K562 (cell line): ENCODE measurements at regions not wholly inside any gene's neighbourhood (a gene's known extent, or its start where the extent isn't known, plus 50 kb on each side); places are given as distances from the start of the nearest gene placed in this dataset.

ENCODE experiments used
- ATAC-seq: fragments of 200-7000 bp; cut with Tn5 transposase; 3 replicates; pipeline ENCODE4 v1.9.1; 2020; ENCODE audit warnings: moderate library complexity
- BruUV-seq: library from RNA; stranded (reverse); fragments of 400-500 nt; replicated peaks from 2 replicates; lab custom pipeline; 2021; lab: Mats Ljungman, UMichigan
- CTCF ChIA-PET: fragments of 300-600 bp; formaldehyde crosslinking; extraction: SDS; loops from one replicate; lab custom pipeline; 2021; ENCODE audit warnings: low intra/inter-chr PET ratio; lab: Yijun Ruan, JAX
- POLR2A ChIA-PET: fragments of 300-600, 350-650 bp; sonication (Branson Sonifier 250); formaldehyde crosslinking; extraction: SDS; loops from one replicate; lab custom pipeline; 2021; ENCODE audit warnings: antibody characterized with exemption, inconsistent platforms; lab: Yijun Ruan, JAX
- DNase-seq, 4 experiments: peaks; one replicate each; pipeline versions ENCODE4 v3.0.0 to v3.0.0-alpha.2; 2011 to 2018; ENCODE audit warnings: low spot score in 3 of 4, mixed read lengths in 3 of 4; ENCODE audit errors: extremely low read depth in 1 of 4
- FAIRE-seq: peaks from 2 replicates; lab custom pipeline; 2011; peaks lifted over from hg19 to GRCh38; lab: Jason Lieb, UNC
- H2AFZ ChIP-seq: 2 replicates; pipeline ENCODE4 v1.6.0; 2011; ENCODE audit warnings: low read depth, low read length, control low read depth, inconsistent platforms
- H3K27ac ChIP-seq: fragments of 200-600 bp; 3 replicates; pipeline ENCODE4 v1.8.0; 2011; ENCODE audit warnings: low read depth, mild to moderate bottlenecking, control low read depth, inconsistent platforms, low read length, moderate library complexity, mixed read lengths; ENCODE audit errors: extremely low read depth
- H3K27me3 ChIP-seq, 2 experiments: fragments of 300-600 bp in 1 of 2; 2 replicates in 1 of 2; 3 replicates in 1 of 2; pipeline versions ENCODE4 v1.6.0 to v1.8.0; 2011; ENCODE audit warnings: inconsistent platforms in 2 of 2, low read length in 2 of 2, mild to moderate bottlenecking in 1 of 2, mixed read lengths in 1 of 2, moderate library complexity in 1 of 2; ENCODE audit not compliant: control insufficient read depth in 2 of 2, insufficient read depth in 2 of 2
- H3K36me3 ChIP-seq: fragments of 300-600 bp; 3 replicates; pipeline ENCODE4 v1.8.0; 2011; ENCODE audit warnings: mild to moderate bottlenecking, low read length, inconsistent platforms; ENCODE audit not compliant: control insufficient read depth, insufficient read depth
- H3K4me1 ChIP-seq, 2 experiments: fragments of 200-600 bp in 1 of 2; replicated peaks in 1 of 2; 2 replicates in 1 of 2; 3 replicates in 1 of 2; pipeline versions ENCODE4 v1.5.1 to v1.8.0; 2011; ENCODE audit warnings: inconsistent platforms in 2 of 2, low read length in 2 of 2, mild to moderate bottlenecking in 1 of 2, mixed read lengths in 1 of 2, moderate library complexity in 1 of 2; ENCODE audit not compliant: control insufficient read depth in 2 of 2, insufficient read depth in 2 of 2
- H3K4me2 ChIP-seq: 2 replicates; pipeline ENCODE4 v1.6.1; 2011; ENCODE audit warnings: low read length, control low read depth, inconsistent platforms, mixed read lengths; ENCODE audit not compliant: insufficient read depth
- H3K4me3 ChIP-seq: fragments of 200-600 bp; sonication (generic), shearing (Covaris generic); 2 replicates; pipeline ENCODE4 v1.5.1; 2016; ENCODE audit warnings: control low read depth, inconsistent platforms
- H3K79me2 ChIP-seq: fragments of 200-600 bp; 3 replicates; pipeline ENCODE4 v1.8.0; 2011; ENCODE audit warnings: low read length, inconsistent platforms; ENCODE audit not compliant: control insufficient read depth, insufficient read depth
- H3K9ac ChIP-seq, 2 experiments: 2 replicates each; pipeline versions ENCODE4 v1.6.0 to v1.6.1; 2011; ENCODE audit warnings: low read depth in 2 of 2, low read length in 2 of 2, control low read depth in 1 of 2, inconsistent platforms in 1 of 2, mild to moderate bottlenecking in 1 of 2, mixed read lengths in 1 of 2; ENCODE audit not compliant: insufficient read depth in 1 of 2
- H3K9me1 ChIP-seq: one replicate; pipeline ENCODE4 v1.6.0; 2011; ENCODE audit warnings: inconsistent platforms, mild to moderate bottlenecking, low read length, moderate library complexity; ENCODE audit not compliant: control insufficient read depth, insufficient read depth
- H3K9me3 ChIP-seq: replicated peaks from 2 replicates; pipeline ENCODE4 v1.5.1; 2011; ENCODE audit warnings: low read depth, low read length, inconsistent platforms; ENCODE audit not compliant: control insufficient read depth, insufficient read depth
- H4K20me1 ChIP-seq: replicated peaks from 2 replicates; pipeline ENCODE4 v1.6.1; 2011; ENCODE audit warnings: low read length, inconsistent platforms, mixed read lengths; ENCODE audit not compliant: control insufficient read depth, insufficient read depth
- CTCF ChIP-seq, 3 experiments: IDR thresholded peaks in 2 of 3; conservative IDR thresholded peaks in 1 of 3; 2 replicates each; pipeline ENCODE4 v1.5.1; 2011 to 2012; ENCODE audit warnings: low read length in 3 of 3, mild to moderate bottlenecking in 3 of 3, control low read depth in 2 of 3, improper control_type of control experiment in 1 of 3, inconsistent platforms in 1 of 3, low read depth in 1 of 3, mixed read lengths in 1 of 3, moderate library complexity in 1 of 3; ENCODE audit not compliant: insufficient read depth in 2 of 3
- MLX ChIP-seq, 2 experiments: fragments of 450-650 bp in 1 of 2; sonication (generic) in 1 of 2; formaldehyde crosslinking; conservative IDR thresholded peaks; 2 replicates each; pipeline versions ENCODE4 v1.4.0 to v1.8.1; 2020 to 2022; ENCODE audit warnings: mild to moderate bottlenecking in 1 of 2, missing genetic modification reagents in 1 of 2
- RB1 ChIP-seq: fragments of 450-650 bp; IDR thresholded peaks from 2 replicates; pipeline ENCODE4 v1.6.1; 2017; ENCODE audit warnings: low read depth, mild to moderate bottlenecking
- ZNF274 ChIP-seq: IDR thresholded peaks from 2 replicates; pipeline ENCODE4 v1.6.1; 2011; ENCODE audit warnings: low read depth, mild to moderate bottlenecking, low read length, moderate library complexity, borderline replicate concordance
- ZNF316 ChIP-seq: fragments of 450-650 bp; IDR thresholded peaks from 2 replicates; pipeline ENCODE4 v1.6.1; 2016
- WGBS: fragments of 100-300 bp; shearing (Covaris generic); methylation state at CpG from one replicate; pipeline ENCODE4 v1.1.6; 2016; ENCODE audit warnings: low coverage, mixed read lengths; ENCODE audit not compliant: insufficient coverage; ENCODE audit errors: missing lambda C conversion rate; 5-methylcytosine and 5-hydroxymethylcytosine counted together
- in situ Hi-C: fragments of 300-500 bp; cut with MboI; formaldehyde crosslinking; loops from 4 replicates; pipeline ENCODE4 v1.15.0; 2018; ENCODE audit warnings: inconsistent platforms, mixed read lengths
- intact Hi-C: fragments of 100-400 bp; cut with micrococcal nuclease; formaldehyde crosslinking; loops from 2 replicates; pipeline ENCODE4 v1.14.2; 2022

- TF ChIP-seq CTCF (IDR thresholded peaks at IDR 0.05 in 2 of 3, conservative IDR thresholded peaks at IDR 0.05 in 1 of 3; ENCODE audit: insufficient read depth in 2 of 3, low read depth in 1 of 3, low read length in 3 of 3) (no peak), ZNF316 (no peak), RB1 (no peak), MLX (CRISPR knock-in tag; conservative IDR thresholded peaks at IDR 0.05) (no peak)
- TF ChIP-seq, all 486 proteins: peak for 0
These were observed 502.9 kb downstream of the PDCD6IP start (continued) for GRCh38 chr3:34301313-34301712.

GRCh38 chr3:34305266-34305665, 506.8 kb downstream of the PDCD6IP start:
- ATAC-seq, result no peak
- H3K4me2 ChIP-seq, result no peak overlapping the region
- intact Hi-C loops (no loop called here), in situ Hi-C loops (no loop called here)
- H3K9ac ChIP-seq, result no peak overlapping the region
- no peak for DNase-seq
- CTCF ChIA-PET, result no interaction called here
- no peak overlapping the region for H2AFZ ChIP-seq
- H3K27ac ChIP-seq, result no peak overlapping the region
- POLR2A ChIA-PET, result no interaction called here
- no peaks in the 10 kb centered on the region for H3K36me3 ChIP-seq
- no peaks in the 10 kb centered on the region for H4K20me1 ChIP-seq
- no peak for FAIRE-seq
- H3K27me3 ChIP-seq, result no peaks in the 10 kb centered on the region
- 0% methylated on average over 6 of the region's 6 CpGs for WGBS
- TF ChIP-seq ZNF274, result no peak
- H3K9me3 ChIP-seq, result no peaks in the 10 kb centered on the region
- H3K79me2 ChIP-seq, result no peaks in the 10 kb centered on the region
- H3K4me1 ChIP-seq, result no peaks in the 10 kb centered on the region
- BruUV-seq, result no TSS peak
- H3K9me1 ChIP-seq, result no peaks in the 10 kb centered on the region
- H3K4me3 ChIP-seq, result no peak overlapping the region
